NCI-H526 treated with DMSO at 0.1 percent for 48 hours (cell line): ENCODE measurements at regions not wholly inside any gene's neighbourhood (a gene's known extent, or its start where the extent isn't known, plus 50 kb on each side); places are given as distances from the start of the nearest gene placed in this dataset.
"Not testable (repeated sequence)": the region's sequence is repeated elsewhere in the genome, so short reads cannot be mapped to it uniquely, and the experiment has no call there.

ENCODE experiments used
- DNase-seq: peaks from one replicate; lab custom pipeline; 2025; lab: John Stamatoyannopoulos, UW

DNA sequence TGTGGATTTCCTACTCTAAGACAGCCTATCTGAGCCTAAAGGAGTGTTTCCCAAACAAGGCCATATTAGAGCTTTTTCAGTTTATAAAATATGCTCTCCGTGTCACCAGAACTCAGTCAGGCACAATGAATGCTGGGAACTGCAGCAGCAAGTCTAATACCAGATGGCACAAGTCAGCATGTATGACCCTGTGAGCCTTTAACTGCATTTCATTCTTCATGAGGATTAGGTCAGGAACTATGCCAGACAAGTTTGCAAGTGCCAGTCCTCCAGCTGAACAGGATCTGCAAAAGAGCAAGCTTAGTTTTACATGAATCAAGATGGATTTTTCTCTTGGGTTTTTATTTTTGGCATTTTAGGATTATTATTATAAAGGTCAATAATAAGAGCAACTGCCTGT, 66.7 kb upstream of the SAMD5 start:
- DNase-seq, result no peak

DNA sequence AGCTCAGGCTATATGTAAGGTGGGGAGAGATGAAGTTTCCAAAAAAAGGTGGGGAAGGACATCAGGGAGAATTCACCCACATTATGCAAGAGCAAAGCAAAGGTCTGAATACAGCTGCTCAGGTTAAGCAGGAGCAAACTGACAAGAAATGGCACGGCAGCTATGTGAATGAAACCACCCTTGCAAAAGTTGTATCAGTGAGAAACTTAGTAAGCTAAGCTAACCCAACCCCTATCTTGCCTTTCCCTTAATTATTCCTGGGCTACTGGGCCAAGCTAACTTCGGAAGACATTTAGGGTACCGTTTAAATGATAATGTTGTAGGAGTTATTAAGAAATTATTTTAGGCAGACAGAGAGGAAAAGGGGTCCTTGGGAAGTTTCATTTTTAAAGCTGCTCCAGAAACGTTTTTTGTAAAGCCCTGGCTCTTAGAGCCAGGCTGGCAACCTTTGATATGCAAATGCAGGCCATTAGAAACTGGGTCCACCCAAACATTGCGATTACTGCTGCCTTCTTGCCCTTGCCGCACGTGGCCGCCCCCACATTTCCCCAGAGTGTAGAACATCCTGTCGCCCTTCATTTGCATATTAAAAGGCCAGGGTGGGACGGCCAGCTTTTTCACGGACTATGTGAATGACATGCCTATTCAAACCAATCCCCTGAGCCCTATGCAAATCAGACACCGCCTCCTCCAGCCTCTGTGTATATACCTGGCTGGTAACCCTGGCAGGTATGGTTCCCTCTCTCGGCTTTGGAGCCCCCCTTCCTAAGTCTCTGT, 60.5 kb upstream of the SAMD5 start:
- DNase-seq, result peak; percentile 63

DNA sequence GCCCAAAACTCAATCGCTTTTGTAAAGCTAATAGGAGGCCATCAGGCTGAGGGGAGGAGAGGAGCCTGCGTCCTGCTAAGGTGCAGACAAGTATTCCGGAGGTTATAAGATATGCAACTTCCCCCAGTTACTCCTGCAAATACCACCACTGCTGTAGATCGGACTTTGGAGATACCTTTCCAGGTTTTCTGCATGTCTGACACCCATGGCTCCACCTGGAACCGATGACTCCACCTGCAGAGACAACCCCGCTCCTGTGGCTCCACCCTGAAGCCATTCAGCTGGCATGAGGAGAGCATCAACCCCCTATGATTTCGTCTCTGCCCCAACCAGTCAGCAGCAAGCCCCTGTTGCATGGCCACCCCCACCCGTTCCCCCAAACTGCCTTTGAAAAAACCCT, 59.7 kb upstream of the SAMD5 start:
- DNase-seq, result no peak

DNA sequence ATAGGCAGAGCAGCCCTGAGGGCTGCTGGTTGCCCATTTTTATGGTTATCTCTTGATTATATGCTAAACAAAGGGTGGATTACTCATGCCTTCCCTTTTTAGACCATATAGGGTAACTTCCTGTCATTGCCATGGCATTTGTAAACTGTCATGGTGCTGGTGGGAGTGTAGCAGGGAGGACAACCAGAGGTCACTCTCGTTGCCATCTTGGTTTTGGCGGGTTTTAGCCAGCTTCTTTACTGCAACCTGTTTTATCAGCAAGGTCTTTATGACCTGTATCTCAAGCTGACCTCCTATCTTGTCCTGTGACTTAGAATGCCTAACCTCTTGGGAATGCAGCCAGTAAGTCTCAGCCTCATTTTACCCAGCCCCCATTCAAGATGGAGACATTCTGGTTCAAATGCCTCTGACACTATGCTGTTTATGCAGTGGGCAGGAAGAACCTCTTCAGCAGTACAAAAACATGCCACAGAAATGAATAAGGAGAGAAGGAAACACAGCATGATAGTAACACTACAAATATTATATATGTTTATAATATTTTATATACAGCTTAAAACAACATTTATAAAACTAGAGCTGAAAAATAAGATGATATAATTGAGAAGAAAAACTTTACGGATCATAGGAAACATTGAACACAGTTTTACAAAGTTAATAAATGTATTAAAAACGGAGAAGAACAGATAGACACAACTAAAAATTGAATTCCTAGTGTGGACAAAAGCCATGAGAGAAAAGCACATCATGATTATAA, 58.9 kb upstream of the SAMD5 start:
- no peak for DNase-seq

- DNase-seq, result no peak
These were observed 55.1 kb upstream of the SAMD5 start for GRCh38 chr6:147453361-147453760.

DNA sequence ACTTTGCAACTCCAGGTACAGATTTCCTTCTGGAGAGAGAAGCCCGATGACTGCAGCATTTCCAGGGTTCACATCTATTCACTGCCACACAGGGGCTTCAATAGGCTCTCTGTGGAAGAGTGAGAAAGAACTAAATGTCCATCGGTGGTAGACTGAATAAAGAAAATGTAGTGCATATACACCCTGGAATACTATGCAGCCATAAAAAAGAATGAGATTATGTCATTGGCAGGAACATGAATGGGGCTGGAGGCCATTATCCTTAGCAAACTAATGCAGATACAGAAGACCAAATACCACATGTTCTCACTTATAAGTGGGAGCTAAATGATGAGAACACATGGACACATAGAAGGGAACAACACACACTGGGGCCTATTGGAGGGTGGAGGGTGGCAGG, 53.6 kb upstream of the SAMD5 start:
- DNase-seq, result not testable (repeated sequence)
